SW480 (cell line): ENCODE measurements at regions not wholly inside any gene's neighbourhood (a gene's known extent, or its start where the extent isn't known, plus 50 kb on each side); places are given as distances from the start of the nearest gene placed in this dataset.

ENCODE experiments used
- DNase-seq: peaks from one replicate; pipeline ENCODE4 v3.0.0-alpha.2; 2016; ENCODE audit warnings: low spot score

DNA sequence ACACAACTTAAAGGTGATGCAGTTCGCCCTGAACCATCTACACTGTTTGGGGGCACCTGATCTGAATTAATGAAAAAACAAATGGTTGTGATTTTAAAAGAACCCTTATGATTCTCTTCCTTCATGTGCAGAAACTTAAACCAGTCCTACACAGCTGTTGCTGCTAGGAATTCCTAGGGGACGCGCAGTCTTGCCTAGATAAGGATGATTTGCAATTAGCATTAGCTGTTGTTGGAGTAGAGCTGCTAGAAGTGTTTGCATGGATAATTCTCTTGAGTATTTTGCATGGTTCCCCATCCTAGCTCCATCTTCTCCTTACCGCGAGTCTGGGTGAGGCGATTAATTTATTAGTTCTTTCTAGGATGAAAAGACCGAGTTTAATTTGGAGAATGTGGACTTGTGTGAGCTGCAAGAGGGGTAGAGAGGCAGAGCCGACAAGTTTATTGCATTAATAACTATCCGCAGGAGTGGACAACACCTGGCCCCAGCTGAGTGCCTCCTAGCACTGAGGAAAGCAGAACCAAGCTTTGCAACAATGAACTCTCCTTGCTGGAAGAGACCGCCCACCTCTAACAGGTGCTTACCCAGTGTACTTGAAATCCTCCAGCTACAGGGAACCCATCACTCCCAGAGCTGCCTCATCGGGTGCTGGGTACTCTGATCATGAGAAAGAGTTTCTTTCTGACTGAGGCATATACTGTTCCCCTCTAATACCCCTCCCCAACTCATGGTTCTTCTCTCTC, 75.0 kb upstream of the WNT7A start:
- DNase-seq = no peak

DNA sequence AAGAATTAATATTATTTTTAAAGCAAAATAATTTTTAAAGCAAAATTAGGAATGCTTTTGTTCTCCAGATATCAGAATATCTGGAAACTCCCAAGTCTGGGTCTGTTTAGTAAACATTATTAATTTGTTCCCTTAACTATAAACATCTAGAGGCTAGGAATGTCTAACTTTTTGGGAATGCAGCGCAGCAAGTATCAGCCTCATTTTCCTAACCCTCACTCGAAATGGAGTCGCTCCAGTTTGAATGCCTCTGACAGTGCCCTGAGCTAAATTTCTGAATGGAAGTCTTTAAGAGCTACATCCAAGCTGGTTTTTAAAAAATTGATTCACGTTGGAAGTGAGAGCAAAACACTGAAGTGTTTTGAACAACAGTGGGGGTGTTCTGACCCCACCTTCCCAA, 74.4 kb upstream of the WNT7A start:
- no peak for DNase-seq

DNA sequence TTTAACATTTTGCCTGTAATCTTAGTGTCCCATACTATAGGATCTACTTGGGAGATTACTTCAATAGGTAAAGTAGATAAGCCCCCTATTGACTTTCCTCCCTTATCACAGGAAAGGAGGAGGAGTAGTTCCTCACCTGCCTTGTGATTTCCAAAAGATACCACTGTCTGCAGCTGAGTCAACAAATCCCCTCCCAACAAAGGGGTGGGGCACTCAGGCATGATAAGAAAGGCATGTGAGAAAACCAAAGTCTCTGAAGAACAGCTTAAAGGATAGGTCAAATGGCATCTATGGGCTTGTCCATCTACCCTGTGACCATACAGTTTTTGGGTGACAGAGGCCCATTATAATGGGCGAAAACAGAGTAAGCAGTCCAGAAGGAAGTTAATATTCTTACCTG, 71.3 kb upstream of the WNT7A start:
- peak; percentile 22 for DNase-seq

DNA sequence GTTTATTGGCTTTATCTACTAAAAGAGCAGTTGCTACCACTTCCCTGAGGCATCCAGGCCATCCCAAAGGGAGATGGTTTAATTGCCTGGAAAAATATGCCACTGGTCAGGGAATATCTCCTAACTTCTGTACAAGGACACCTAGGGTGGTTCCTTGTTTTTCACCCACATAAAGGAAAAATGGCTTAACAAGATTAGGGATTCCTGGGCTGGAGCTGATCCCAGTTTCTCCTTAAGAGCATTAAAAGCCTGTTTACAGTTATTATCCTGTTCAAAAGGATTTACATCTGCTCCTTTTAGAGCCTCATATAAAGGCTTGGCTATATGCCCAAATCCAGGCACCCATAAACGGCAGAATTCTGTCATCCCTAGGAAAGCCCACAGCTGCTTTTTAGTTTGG, 70.2 kb upstream of the WNT7A start:
- DNase-seq = no peak

DNA sequence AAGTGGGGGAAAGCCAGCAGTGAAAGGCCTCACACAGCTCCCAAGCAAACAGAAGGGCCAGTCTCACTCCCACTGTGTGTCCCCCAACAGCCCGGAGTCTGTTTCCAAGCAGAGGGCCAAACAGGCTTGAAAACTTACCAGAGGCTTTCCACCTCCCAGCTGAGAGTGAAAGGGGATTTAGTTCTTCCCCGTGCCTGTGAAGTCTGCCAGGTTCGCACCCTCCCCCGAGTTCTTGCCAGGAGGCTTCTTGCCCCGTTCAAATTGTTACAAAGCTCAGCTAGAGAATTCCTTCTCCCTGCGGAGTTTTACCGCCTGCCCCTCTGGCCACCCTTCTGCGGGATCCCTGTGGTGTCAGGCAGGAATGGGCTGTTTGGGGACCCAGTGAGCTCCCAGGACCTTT, 68.0 kb upstream of the WNT7A start:
- no peak for DNase-seq

DNA sequence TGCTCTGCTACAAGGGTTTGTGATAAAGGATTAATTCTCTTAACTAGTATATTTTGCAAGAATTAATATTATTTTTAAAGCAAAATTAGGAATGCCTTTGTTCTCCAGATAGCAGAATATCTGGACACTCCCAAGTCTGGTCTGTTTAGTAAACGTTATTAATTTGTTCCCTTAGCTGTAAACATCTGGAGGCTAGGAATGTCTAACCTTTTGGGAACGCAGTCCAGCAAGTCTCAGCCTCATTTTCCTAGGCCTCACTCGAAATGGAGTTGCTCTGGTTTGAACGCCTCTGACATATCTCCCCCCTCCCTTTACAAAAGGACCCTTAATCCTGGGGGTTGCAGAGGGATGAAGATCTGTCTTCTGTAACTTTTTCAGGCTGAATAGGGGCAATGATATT, 59.3 kb upstream of the WNT7A start:
- DNase-seq = no peak

DNA sequence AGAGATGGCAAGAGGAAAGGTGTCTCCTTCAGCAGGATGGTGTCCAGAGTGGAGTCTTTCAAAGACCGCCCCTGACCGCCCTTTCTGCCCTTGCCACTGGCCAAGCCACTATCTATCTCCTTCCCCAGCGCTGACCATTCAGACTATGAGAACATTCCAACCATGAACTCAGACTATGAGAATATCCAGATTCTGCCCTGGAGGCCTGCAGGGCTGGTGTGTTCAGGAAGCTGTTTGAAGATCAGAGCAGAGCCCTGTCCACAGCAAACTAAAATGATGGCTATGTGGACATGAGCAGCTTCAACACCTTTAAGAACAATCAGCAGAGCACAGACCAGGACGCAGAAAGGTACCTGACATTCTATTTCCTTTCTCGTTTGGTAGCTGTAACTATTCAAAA, 57.3 kb upstream of the WNT7A start:
- no peak for DNase-seq

DNA sequence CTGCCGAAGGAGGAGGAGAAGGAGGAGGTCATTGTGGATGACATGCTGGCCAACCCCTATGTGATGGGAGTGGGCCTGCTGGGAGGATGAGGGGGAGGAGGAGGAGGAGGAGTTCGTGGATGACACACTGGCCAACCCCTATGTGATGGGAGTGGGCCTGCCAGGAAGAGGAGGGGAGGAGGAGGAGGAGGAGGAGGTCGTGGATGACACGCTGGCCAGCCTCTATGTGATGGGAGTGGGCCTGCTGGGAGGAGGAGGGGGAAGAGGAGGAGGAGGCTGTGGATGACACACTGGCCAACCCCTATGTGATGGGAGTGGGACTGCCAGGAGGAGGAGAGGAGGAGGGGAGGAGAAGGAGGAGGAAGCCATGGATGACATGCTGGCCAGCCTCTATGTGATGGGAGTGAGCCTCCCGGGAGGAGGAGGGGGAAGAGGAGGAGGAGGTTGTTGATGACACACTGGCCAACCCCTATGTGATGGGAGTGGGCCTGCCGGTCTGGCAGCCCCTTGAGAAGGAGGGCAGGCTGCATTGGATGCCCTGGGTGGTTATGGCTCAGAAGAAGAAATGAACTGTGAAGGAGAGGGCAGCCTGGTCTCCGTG, 55.7 kb upstream of the WNT7A start:
- no peak for DNase-seq

DNA sequence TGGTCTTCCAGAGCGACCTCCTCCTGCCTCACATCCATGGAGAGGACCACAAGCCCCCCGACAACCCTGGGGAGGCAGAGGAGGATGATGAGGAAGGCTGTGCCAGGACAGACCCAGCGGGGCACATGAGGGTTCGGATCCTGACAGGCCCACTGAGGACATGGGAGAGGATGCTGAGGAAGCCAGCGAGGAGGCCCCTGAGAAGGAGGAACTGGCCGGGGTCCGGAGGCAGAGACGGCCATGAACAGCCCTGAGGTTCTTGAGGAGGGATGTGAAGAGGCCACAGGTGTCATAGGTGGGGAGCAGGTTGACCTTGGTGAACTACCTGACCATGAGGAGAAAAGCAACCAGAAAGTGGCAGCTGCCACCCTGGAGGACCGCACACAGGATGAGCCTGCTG, 54.9 kb upstream of the WNT7A start:
- DNase-seq = no peak

DNA sequence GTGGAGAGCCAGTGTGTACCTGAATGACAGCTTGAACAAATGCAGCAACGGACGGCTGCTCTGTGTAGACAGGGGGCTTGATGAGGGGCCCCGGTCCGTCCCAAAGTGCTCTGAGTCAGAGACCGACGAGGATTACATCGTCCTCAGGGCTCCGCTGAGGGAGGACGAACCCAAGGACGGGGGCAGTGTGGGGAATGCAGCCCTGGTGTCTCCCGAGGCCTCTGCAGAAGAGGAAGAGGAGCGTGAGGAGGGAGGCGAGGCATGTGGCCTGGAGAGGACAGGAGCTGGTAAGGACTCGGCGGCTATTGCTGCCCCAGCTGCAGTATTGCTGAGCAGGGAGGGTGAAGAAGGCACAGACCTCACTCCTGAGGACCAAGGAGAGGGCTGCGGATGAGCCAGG, 54.4 kb upstream of the WNT7A start:
- DNase-seq = no peak

DNA sequence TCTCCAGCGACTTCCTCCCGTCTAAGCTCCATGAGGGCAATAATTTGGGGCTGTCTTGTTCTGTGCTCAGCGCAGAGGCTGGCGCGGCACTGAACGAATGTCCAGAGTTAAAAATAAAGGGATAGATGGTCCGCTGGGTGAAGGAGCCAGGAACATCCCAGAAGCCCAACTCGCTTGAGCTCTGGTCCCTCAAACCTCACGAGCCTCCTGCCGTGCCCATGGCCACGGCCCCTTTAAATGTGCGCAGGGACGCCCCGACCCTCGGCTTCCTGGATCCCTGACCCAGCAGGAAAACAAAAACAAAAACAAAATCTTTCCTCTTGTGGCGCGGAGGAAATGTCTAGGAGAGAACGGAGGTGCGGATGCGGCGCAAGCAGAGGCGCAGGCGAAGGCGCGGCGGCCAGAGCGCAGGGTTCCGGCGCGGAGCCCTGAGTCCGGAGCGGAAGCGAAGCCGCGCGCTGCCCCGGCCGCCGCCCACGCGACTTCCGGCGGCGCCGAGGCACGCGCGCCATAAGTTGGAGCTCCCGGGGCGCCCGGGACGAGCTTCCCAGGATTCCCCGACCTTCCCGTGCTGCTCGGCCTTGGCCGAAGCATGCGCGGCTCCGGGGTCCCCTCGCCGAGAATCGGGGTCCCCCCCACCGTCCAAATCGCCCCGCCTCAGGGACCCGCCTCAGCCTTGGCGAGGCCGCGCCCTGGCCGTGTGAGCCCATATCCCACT, 52.9 kb upstream of the WNT7A start:
- DNase-seq = no peak

DNA sequence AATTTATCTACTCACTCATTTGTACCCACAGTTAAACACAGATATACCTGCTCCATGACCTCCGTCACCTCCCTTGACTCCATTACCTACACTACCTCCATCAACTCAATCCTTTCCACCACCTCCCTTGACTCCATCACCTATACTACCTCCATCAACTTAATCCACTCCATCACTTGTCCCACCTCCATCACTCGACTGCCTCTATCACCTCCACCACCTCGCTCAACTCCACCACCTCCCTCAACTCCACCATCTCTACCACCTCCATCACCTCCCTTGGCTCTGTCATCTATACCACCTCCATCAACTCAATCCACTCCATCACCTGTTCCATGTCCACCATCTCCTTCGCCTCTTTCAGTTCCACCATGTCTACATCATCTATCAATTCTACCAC, 51.3 kb upstream of the WNT7A start:
- DNase-seq = no peak
